HG03103 (cell line): ENCODE measurements at regions not wholly inside any gene's neighbourhood (a gene's known extent, or its start where the extent isn't known, plus 50 kb on each side); places are given as distances from the start of the nearest gene placed in this dataset.

Experiments
- ATAC-seq: cut with Tn5 transposase; IDR thresholded peaks from one replicate; pipeline ENCODE4 v1.9.1; 2021; ENCODE audit warnings: low read depth; ENCODE audit not compliant: unreplicated experiment

DNA sequence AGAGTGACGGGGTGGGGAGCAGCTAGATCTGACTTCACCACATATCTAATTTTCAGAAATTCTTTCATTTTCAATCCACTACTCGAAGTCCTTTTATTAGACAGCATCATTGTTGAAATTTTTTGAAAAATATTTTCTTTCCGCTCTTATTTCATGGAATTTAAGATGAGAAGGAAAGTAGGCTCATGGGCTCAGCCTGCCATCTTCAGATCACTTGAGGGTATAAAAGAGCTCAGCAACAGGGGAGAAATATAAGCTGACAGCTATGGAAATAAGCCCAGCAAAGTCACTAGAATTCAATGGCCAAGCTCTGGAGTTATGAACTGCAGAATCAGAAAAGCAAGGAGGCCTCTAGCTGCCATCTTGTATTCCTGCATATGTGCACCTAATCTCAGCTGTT lies 389.1 kb downstream of the XPNPEP1 start:
- no peak for ATAC-seq

DNA sequence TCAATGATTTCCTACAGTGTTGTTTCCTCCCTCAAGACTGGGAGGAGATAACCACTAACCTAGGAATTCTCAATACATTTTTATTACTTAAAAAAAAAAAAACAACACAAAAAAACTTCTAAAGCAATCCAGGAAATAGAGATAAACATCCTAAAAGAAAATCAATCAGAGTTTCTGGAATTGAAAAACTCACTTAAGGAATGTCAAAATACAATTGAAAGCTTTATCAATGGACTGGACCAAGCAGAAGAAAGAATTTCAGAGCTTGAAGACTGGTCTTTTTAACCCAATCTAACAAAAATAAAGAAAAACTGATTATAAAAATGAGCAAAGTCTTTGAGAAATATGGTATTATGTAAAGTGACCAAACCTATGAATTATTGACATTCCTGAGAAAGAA lies 394.1 kb downstream of the XPNPEP1 start:
- ATAC-seq, result no peak

DNA sequence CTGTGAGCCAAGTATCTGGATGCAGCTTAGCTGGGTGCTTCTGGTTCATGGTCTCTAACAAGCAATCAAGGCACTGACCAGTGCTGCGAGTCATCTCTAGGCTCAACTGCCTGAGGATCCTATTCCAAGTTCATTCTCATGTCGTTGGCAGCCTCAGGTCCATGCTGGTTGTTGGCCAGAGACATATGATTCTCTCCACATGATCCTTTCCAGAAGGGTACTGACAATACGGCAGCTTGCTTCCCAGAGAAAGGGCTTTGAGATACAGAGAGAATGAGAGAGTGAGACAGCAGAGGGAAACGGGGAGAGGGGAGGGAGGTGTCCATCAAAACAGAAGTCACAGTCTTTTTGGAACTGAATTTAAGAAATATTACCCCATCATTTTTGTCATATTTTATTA lies 405.6 kb downstream of the XPNPEP1 start:
- no peak for ATAC-seq

DNA sequence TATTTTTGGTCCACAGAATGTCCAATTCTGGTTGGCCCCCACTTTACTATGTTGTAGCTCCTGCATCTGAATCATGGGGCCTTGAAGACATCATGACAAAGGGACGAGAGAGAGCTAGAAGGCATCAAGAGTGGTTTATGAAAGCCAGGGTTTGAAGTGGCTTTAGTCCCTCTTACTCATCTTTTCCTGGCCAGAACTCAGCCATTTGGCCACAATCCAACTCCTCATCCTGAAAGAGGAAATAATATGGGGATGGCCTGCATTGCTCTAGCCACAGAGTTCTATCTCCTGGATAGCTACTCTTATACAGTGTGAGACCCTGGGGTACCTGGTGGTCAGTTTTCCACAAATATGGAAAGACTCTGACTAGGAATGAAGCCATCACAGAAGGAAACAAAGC lies 418.9 kb downstream of the XPNPEP1 start:
- ATAC-seq, result no peak

DNA sequence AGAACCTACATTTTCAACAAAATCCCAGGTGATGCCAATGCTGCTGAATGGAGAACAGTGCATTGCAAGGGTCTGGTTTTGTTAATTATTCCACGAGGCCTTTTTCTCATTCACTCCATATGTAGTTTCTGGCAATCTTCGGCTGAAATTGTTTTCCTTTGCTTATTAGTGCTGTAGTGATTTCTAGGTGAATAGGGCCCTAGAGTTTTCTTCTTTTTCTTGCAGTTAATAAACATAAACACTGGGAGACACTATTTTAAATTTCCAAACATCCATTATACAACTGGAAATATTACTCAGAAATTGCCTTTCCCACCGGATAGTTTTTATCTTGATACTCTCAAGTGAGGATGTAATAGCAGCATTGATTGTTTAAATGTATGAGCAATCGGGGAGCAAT lies 435.6 kb downstream of the XPNPEP1 start:
- ATAC-seq, result no peak

DNA sequence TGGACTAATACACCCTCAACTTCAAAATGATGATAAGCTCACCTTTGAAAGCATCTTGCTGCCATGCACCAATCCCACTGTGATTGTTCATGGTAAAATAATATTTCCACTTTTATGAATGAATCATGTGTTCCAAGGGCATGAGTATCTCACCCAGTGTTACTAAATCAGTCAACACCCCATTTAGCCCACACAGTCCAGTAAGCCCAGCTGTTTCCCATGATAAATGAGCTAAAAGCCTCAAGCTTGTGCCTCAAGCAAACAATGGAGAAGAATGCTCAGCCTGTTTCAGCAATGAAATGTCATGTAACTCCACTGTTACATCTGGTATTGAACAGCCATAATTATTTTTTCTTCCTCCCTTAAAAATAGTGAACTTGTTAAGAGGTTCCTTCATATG lies 442.5 kb downstream of the XPNPEP1 start:
- no peak for ATAC-seq

DNA sequence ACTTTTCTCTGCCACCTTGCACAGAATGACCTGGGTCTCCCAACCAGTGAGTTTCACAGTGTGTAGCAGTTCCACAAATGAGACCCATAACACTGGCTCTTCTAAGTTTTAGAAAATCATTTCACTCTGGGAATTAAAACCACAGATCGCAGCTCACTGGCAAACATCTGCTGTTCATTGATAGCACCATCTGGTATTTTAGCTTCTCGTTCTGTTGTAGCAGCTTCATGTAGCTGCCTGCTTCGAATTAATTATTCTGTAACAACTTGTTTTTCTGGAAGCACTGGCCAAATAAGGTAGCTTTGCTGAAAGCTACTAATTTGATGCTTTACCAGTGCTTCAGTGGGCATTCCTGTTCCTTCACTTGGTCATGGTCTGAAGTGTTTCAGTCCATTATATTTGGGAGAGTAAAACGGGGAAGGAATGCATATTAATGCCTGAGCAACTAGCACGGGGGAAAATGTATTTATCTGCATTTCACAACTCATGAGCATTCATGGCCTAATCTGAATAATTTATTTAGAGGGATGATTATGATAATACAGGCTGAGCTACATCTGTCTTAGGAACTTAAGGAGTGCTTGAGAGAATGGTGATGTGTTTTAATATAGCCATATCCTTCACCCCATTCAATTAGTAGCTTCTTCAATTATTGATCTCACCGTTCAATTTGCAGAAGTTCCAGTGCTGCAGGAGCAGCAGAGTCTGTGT lies 447.4 kb downstream of the XPNPEP1 start:
- ATAC-seq, result no peak

DNA sequence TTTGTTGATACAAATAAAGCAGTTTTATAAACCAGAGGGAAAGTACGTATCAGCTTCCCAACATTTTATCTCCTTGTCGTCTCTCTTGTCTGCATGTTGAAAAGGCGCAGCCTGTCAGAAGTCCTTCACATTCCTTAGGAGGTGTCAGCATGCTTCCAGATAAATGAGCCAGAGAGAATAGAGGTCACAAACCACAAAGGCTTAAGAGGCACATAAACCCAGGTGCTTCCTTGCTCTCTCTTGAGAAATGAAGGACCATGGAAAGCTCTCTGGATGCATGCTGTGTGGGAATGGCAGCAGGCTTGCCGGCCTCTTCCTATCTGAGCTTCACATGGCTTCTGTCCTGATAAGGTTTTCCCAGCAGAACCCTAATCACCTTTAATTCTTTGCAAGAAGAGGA lies 448.5 kb downstream of the XPNPEP1 start:
- ATAC-seq, result no peak

DNA sequence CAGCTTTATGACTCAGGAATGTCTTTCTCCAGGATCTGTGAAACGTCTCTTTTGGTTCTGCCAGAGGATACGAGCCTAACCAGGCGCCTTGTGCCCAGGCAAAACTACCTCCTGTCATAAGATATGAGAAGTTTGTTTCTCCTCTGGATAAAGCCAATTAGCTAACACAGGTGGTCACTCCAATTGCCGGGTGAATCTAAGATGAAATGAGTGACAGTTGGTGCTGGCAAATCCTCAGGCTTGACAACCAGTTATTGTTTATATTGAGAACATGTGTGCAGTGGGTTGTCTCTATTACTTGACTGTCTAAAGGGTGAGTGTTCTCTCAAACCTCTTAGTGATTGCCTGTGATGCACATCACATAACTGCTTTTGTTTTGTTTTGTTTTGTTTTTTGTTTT lies 449.1 kb downstream of the XPNPEP1 start:
- ATAC-seq, result no peak

DNA sequence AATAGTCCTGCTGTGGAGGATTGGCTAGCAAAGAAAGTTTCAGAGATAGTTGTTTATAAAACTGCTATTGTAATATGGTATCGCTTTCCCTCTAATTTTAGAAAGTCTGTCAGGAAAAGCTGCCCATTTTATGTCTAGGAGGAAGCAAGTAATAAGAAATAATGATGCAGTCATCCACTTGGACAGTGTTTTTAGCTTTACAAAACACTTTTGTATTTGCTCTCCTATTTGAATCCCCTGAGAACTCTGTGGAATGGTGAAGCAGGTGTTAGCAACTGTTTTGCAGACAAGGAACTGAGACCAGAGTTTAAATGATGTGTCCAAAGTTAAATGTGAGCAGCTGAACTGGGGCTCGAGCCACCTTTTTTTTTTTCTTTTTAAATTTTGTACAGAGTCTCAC lies 455.8 kb downstream of the XPNPEP1 start:
- no peak for ATAC-seq

DNA sequence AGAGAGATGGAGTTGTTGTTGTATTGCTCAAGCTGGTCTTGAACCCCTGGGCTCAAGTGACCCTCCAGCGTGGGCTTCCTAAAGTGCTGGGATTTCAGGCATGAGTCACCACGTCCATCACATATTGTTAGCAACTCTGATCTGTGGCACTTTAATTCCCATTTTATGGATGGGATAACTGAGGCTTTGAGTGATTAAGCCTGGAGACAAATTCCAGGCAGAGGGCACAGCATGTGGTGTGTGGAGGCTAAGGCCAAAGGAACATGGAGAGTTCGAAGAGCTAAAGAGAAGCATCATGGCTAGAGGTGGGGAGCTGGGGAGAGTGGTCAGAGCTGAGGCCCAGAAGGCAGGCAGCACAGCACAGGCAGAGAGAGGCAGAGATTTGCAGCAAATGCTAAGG lies 458.4 kb downstream of the XPNPEP1 start:
- ATAC-seq, result no peak

DNA sequence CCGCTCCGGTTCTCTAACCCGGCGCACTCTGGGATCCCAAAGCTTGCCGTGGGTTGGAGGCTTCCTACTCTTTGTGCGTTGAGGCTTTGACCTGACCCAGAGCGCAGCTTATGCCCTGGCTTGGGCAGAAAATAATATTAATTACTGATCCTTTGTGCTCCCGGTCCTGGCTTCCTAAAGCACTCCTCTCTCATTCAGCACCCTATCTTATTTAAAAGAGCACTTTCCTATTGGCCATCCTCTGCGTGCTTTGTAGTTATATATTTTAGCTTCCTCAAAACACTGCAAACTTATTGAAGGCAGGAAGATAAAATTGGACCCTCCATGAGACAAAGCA lies 466.0 kb downstream of the XPNPEP1 start:
- no peak for ATAC-seq

DNA sequence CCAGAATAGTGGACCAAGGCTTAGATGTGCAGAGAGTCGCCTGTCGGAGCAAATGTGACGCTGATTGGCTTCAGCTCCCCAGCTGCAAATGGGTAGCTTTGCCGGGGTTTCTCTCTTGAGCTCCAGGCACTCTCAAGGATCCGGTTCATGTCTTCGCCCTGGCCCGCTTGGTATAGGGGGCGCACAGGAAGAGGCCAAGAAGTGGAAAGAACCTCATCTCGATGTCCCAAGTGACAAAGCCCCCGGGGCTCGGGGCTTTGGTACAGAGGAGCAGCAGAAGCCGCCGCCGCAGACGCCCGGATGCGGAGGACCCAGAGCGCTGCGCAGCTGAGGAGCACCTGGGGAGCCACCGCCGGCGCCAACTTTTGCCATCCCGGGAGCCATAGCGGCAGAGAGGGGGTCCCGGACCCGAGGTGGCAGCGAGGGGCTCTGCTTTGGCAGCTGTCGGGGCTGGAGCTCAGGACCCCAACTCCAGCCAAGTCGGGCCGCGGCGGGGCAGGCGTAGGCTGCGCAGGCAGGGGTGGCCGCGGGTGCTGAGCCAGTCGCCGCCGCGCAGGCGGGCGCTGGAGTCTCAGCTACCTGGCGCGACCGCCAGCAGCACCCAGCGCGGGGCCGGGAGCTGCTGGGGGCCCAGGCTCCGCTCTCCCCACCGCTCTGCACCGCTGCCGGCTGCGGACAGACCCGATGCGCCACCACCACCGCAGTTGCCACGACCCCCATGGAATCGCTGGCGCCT lies 466.6 kb downstream of the XPNPEP1 start:
- no peak for ATAC-seq

DNA sequence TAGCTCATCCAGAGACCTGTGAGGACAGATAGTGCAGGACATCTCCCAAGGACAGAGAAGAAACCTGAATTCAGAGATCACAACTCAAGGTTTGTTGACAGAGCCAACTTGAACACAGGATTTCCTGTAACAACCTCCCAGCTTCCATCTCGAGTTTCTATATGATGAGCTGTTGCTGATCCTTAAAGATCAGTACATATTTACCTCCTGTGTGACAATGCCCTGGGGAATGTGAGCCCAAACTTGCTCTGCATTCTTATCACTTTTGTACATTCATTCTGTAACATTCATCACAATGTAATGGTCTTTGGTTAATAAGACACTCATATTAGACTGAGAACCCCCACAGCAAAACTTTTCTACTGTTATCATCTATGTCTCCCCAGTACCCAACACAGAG lies 468.6 kb downstream of the XPNPEP1 start:
- no peak for ATAC-seq

DNA sequence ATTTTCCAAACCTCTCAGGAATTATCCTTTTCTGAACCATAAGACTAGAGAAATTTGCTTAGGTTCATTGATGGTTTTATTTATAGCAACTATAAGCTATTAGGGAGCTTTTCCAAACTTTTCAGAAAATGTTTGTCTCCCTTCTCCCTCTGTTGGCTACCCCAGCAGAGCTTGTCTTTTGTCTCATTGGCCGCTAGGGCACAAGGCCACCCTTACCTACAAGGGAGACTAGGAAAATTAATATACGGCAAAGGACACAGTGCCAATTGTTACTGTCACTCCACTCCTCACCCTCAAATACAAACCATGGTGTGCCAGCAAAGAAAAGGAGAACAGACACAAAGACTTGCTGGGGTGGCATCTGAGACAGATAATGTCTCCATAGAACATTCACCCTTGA lies 471.4 kb downstream of the XPNPEP1 start:
- ATAC-seq, result no peak

DNA sequence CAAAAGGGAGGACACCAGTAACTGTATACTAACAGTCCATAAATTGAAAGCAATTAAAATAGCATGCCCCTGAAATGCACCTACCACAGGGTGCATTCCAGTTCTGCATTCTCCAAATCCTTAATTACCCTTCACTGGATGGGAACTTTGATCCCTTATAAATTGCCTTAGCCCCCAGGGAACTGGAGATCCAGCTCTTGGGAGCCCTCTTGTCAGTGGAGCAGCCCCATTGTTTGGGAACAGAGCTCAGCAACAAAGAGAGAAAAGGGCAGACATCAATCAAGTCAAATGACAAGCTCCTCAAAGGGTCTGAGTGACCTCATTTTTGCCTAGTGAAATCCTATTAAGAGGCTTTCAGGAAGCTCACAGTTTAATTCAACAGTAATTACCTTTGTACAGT lies 472.6 kb downstream of the XPNPEP1 start:
- no peak for ATAC-seq

DNA sequence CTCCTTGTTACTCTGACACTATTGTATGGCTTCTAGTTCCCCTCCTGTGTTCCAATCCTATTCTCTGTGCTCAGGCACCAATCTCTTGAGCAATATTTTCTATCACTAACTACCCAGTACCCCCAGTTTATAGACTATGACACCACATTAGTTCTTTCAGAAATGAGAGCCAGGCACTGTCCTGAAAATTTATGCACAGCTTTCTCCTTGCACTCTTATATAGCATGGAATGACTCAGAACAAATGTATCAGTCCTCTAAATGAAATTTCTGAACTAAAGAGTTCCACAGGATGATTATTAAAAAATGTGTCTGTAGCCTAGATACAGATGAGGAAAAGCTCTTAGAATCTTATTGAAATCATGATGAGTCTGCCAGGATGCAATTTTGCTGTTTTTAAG lies 489.9 kb downstream of the XPNPEP1 start:
- no peak for ATAC-seq

DNA sequence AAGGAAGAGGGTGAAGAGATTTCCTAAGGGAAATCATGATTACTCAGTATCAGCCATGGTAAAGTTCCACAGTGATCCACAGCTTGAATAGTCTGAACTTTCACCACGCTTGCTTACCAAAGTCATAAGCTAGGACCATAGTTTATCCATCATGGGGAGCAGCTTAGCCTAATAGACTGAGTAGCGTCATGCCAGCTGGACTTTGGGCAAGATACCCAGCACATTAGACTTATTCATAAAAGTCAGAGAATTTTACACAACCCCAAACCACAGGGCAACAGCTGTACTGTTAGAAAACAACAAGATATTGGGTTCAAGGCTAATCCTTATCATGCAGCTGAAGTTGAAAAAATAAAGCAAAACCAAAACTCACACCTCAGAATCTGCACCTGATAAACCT lies 491.0 kb downstream of the XPNPEP1 start:
- no peak for ATAC-seq

DNA sequence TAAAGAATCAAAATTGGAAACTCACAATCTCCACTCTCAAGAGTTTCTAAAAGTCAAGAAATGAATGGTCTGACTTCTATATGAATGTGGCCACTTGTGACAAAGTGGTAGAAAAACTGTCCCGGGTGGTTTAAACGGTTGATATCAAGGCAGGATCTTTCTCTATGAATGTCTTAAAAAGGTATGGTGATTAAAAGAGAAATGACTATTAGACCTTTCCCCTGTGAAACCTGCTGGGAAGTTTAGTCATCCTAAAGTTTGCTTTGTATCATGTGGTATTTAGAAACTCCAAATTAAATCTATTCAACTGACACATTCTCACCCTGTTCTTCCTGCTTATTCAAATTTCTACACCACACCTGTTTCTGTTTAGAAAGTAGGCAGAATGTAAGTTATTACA lies 492.5 kb downstream of the XPNPEP1 start:
- ATAC-seq, result no peak

DNA sequence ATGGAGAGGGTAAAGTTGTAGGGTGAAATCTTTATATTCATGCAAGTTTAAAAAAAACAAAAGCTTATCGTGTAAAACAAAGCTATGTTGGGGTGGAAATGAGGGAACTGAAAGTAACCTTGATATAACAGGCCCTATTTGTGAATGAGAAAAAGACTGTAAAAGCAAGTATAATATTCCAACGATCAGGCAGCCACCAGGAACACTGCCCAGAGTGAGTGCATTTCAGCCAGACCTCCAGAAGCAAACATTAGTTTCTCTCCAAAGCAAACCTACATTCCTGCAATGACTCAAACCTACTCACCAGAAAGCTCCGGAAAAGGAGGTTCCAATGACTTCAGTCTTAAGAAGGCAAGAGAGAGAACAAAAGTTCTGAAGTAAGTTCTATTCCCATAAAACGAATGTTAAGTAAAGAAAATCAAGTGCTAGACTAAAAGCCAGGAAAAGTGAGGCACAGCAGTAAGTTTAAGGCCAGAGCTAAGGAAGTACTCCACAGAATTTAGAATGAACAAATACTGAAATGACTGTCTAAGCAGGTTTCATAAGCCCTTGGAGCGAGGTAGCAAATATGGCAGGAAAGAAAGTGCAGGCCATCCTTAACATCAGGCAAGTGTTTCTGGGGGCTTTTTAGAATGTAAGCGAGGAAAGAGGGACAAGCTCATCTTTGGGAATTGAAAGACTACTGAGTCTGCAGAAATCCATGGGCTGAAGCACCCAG lies 493.1 kb downstream of the XPNPEP1 start:
- no peak for ATAC-seq

DNA sequence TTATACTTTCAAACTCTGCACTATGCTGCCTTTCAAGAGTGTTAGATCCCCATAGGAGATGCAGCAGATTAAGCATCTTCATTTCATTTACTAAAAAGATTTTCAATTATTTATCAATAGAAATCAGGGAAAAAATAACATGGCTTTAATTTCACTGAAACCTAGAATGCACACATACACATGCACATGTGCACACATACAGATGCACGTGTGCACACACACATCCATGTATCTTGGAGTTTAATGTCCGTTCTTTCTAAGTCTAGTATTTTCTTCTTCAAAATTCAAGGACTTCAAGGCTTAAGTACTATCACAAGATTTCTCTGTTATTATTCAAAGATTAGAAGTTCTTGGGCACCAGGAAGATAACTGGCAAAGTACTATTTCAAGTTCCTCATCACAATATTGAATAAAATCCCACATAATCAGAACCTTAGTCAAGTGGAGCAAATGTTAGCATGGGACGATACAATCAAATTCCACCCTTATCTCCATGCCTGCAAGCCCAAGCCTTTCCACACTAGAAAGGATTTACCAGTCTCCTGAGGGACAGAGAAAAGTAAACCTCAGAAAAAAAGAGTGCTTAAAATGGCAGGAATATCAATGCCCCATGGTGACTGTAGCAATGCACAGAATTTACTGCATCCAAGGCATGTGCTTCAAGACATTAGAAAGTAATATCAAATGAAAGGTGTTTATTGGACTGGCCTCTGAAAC lies 494.4 kb downstream of the XPNPEP1 start:
- no peak for ATAC-seq
